SK-N-SH (cell line): ENCODE measurements at regions not wholly inside any gene's neighbourhood (a gene's known extent, or its start where the extent isn't known, plus 50 kb on each side); places are given as distances from the start of the nearest gene placed in this dataset.

Experiments
- CTCF ChIA-PET: fragments of 300-600, 350-600 bp; formaldehyde crosslinking; extraction: SDS; loops from one replicate; lab custom pipeline; 2021; lab: Yijun Ruan, JAX
- POLR2A ChIA-PET: fragments of 350-600 bp; sonication (Branson Sonifier 250); formaldehyde crosslinking; extraction: SDS; loops from one replicate; lab custom pipeline; 2020; ENCODE audit warnings: antibody characterized with exemption, inconsistent platforms; lab: Yijun Ruan, JAX
- DNase-seq: peaks from one replicate; pipeline ENCODE4 v3.0.0; 2012
- H2AFZ ChIP-seq: fragments of 200-600 bp; sonication (generic); 2 replicates; pipeline ENCODE4 v1.8.1; 2016; ENCODE audit warnings: antibody characterized with exemption, mild to moderate bottlenecking, low read depth
- H3F3A ChIP-seq: fragments of 200-600 bp; sonication (generic); replicated peaks from 2 replicates; pipeline ENCODE3; 2016; ENCODE audit warnings: antibody characterized with exemption, mild to moderate bottlenecking; ENCODE audit not compliant: insufficient read depth
- H3K27ac ChIP-seq, 2 experiments: fragments of 200-500 bp in 1 of 2; fragments of 200-600 bp in 1 of 2; sonication (Bioruptor generic) in 1 of 2; sonication (generic), shearing (Covaris generic) in 1 of 2; 2 replicates each; pipeline versions ENCODE4 v1.5.1 to v1.6.1; 2014 to 2016; ENCODE audit warnings: low read depth in 2 of 2, inconsistent platforms in 1 of 2, low read length in 1 of 2, mild to moderate bottlenecking in 1 of 2, mixed read lengths in 1 of 2
- H3K27me3 ChIP-seq: fragments of 200-600 bp; sonication (generic), shearing (Covaris generic); 2 replicates; pipeline ENCODE4 v1.6.1; 2016; ENCODE audit warnings: mixed run types; ENCODE audit not compliant: insufficient read depth
- H3K36me3 ChIP-seq, 2 experiments: fragments of 200-500 bp in 1 of 2; fragments of 200-600 bp in 1 of 2; sonication (Bioruptor generic) in 1 of 2; sonication (generic) in 1 of 2; replicated peaks in 1 of 2; 2 replicates each; pipeline versions ENCODE3 to v1.5.1; 2014 to 2016; ENCODE audit warnings: low read length in 1 of 2, mild to moderate bottlenecking in 1 of 2; ENCODE audit not compliant: insufficient read depth in 2 of 2, control insufficient read depth in 1 of 2
- H3K4me1 ChIP-seq, 2 experiments: fragments of 200-500 bp in 1 of 2; fragments of 200-600 bp in 1 of 2; sonication (Bioruptor generic) in 1 of 2; sonication (generic), shearing (Covaris generic) in 1 of 2; 2 replicates each; pipeline versions ENCODE4 v1.5.1 to v1.6.1; 2014 to 2016; ENCODE audit warnings: low read depth in 1 of 2, low read length in 1 of 2, mixed run types in 1 of 2; ENCODE audit not compliant: insufficient read depth in 2 of 2, control insufficient read depth in 1 of 2
- H3K4me2 ChIP-seq: fragments of 200-600 bp; sonication (generic), shearing (Covaris generic); 2 replicates; pipeline ENCODE4 v1.6.1; 2017; ENCODE audit warnings: mixed run types
- H3K4me3 ChIP-seq, 2 experiments: fragments of 200-500 bp in 1 of 2; fragments of 200-600 bp in 1 of 2; sonication (Bioruptor generic) in 1 of 2; sonication (generic), shearing (Covaris generic) in 1 of 2; 2 replicates each; pipeline versions ENCODE4 v1.5.1 to v1.8.1; 2014 to 2016; ENCODE audit warnings: low read depth in 2 of 2, inconsistent platforms in 1 of 2, low read length in 1 of 2, mild to moderate bottlenecking in 1 of 2, mixed read lengths in 1 of 2, moderate library complexity in 1 of 2
- H3K79me2 ChIP-seq: fragments of 200-600 bp; sonication (generic); 2 replicates; pipeline ENCODE4 v1.8.1; 2017; ENCODE audit warnings: mild to moderate bottlenecking; ENCODE audit not compliant: insufficient read depth
- H3K9ac ChIP-seq: fragments of 200-600 bp; sonication (generic); 2 replicates; pipeline ENCODE4 v1.6.1; 2017; ENCODE audit warnings: mixed run types
- H3K9me2 ChIP-seq: fragments of 200-600 bp; sonication (generic); 2 replicates; pipeline ENCODE4 v1.6.1; 2017; ENCODE audit warnings: mixed run types
- H3K9me3 ChIP-seq: fragments of 200-600 bp; sonication (generic); 2 replicates; pipeline ENCODE4 v1.6.1; 2017; ENCODE audit warnings: mixed run types, mild to moderate bottlenecking, moderate library complexity
- H4K20me1 ChIP-seq: fragments of 200-600 bp; sonication (generic); 2 replicates; pipeline ENCODE4 v1.6.1; 2017; ENCODE audit warnings: mild to moderate bottlenecking, mixed run types; ENCODE audit not compliant: insufficient read depth
- CTCF ChIP-seq: fragments of 200-600 bp; sonication (generic); IDR thresholded peaks from 2 replicates; pipeline ENCODE4 v1.6.1; 2017; ENCODE audit warnings: antibody characterized with exemption, mild to moderate bottlenecking, moderate library complexity
- EP300 ChIP-seq, 2 experiments: IDR thresholded peaks; 2 replicates each; pipeline versions ENCODE4 v1.4.0 to v1.6.1; 2012; ENCODE audit warnings: borderline replicate concordance in 1 of 2, low read depth in 1 of 2, low read length in 1 of 2
- JUND ChIP-seq: IDR thresholded peaks from 2 replicates; pipeline ENCODE4 v1.4.0; 2012
- MAX ChIP-seq: IDR thresholded peaks from 2 replicates; pipeline ENCODE4 v1.4.0; 2012; ENCODE audit warnings: low read depth
- MXI1 ChIP-seq: IDR thresholded peaks from 2 replicates; pipeline ENCODE4 v1.6.1; 2012; ENCODE audit warnings: mild to moderate bottlenecking, low read depth, low read length, improper control_type of control experiment
- NRF1 ChIP-seq: IDR thresholded peaks from 2 replicates; pipeline ENCODE4 v1.6.1; 2012; ENCODE audit warnings: low read depth, mild to moderate bottlenecking, low read length
- RAD21 ChIP-seq: IDR thresholded peaks from 2 replicates; pipeline ENCODE4 v1.6.1; 2012; ENCODE audit warnings: mild to moderate bottlenecking, low read length
- RCOR1 ChIP-seq: fragments of 150-350 bp; IDR thresholded peaks from 2 replicates; pipeline ENCODE4 v1.6.1; 2017; ENCODE audit warnings: antibody characterized with exemption, low read length
- REST ChIP-seq: IDR thresholded peaks from 2 replicates; pipeline ENCODE4 v1.6.1; 2012; ENCODE audit warnings: mild to moderate bottlenecking, low read depth, low read length, moderate library complexity
- SMC3 ChIP-seq: IDR thresholded peaks from 2 replicates; pipeline ENCODE4 v1.6.1; 2012; ENCODE audit warnings: low read depth, low read length, improper control_type of control experiment
- TCF12 ChIP-seq: IDR thresholded peaks from 2 replicates; pipeline ENCODE4 v1.4.0; 2012
- USF2 ChIP-seq: fragments of 150-350 bp; IDR thresholded peaks from 2 replicates; pipeline ENCODE4 v1.6.1; 2017; ENCODE audit warnings: antibody characterized with exemption, low read length, low read depth, borderline replicate concordance
- YY1 ChIP-seq: IDR thresholded peaks from 2 replicates; pipeline ENCODE4 v1.4.0; 2012; ENCODE audit warnings: low read depth, mild to moderate bottlenecking
- ZBTB33 ChIP-seq: IDR thresholded peaks from 2 replicates; pipeline ENCODE4 v1.4.0; 2012; ENCODE audit warnings: low read depth, borderline replicate concordance
- WGBS: methylation state at CpG from one replicate; pipeline ENCODE4 v1.1.6; 2017; ENCODE audit warnings: low lambda C conversion rate; 5-methylcytosine and 5-hydroxymethylcytosine counted together

- H3K4me1 ChIP-seq: no peaks in the 10 kb centered on the region; a peak in 1 of 4 replicates
- H3K79me2 ChIP-seq: no peaks in the 10 kb centered on the region
- DNase-seq: no peak
- no peak overlapping the region for H3K4me3 ChIP-seq
- ChIA-PET CTCF (interaction anchor here (2.2 kb wide), 1 partner anchor 18 kb away, joined by 5 read pairs; no protein-coding TSS in a partner anchor), POLR2A (no interaction called here)
- WGBS: 60% methylated on average over 4 of the region's 4 CpGs
- no peak overlapping the region for H3K9ac ChIP-seq
- no peaks in the 10 kb centered on the region for H3K9me3 ChIP-seq
- H3K27me3 ChIP-seq: no peaks in the 10 kb centered on the region
- H3K9me2 ChIP-seq: no peaks in the 10 kb centered on the region
- H3K4me2 ChIP-seq: no peak overlapping the region
- no peaks in the 10 kb centered on the region for H3F3A ChIP-seq
- peak overlapping the region in 1 of 2 experiments; percentile 11; a peak in 1 of 4 replicates for H3K27ac ChIP-seq
- H2AFZ ChIP-seq: no peak overlapping the region; the same call in 1 of the 2 replicates
- H3K36me3 ChIP-seq: no peaks in the 10 kb centered on the region
- H4K20me1 ChIP-seq: no peaks in the 10 kb centered on the region
- TF ChIP-seq REST (no peak), ZBTB33 (no peak), NRF1 (no peak), MXI1 (no peak), RAD21 (no peak), CTCF (no peak), EP300 (IDR thresholded peaks at IDR 0.05; ENCODE audit: borderline replicate concordance in 1 of 2, low read depth in 1 of 2, low read length in 1 of 2) (no peak), USF2 (no peak), MAX (no peak), SMC3 (no peak), JUND (no peak), YY1 (no peak), TCF12 (no peak), RCOR1 (no peak)
Observed at GRCh38 chr16:66008136-66008535, 358.4 kb upstream of the CDH5 start.
